ENCODE measurements at regions not wholly inside any gene's neighbourhood (a gene's known extent, or its start where the extent isn't known, plus 50 kb on each side); places are given as distances from the start of the nearest gene placed in this dataset.

DNA sequence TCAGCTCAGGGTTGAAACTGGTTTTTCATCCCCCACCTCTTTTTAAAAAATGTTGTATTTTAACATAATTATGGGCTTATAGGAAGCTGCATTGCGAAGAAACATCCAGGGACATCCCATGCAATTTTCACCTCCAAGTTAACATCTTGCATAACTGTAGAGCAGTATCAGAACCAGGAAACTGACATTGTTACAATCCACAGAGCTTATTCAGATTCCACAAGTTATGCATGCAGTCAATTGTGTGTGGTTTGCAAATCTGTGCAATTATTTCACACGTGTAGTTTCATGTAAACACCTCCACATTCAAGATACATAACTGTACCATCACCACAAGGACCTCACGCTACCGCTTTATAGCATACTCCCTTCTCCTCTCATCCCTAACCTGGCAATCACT, 97.5 kb upstream of the GATB start:
- TF ChIP-seq MXI1 (IDR thresholded peaks at IDR 0.05; ENCODE audit: low read depth, low read length) (no peak), CTCF (IDR thresholded peaks at IDR 0.05 in 2 of 3, conservative IDR thresholded peaks at IDR 0.05 in 1 of 3; ENCODE audit: control insufficient read depth in 2 of 3, extremely low read depth in 1 of 3, insufficient read depth in 1 of 3, low read depth in 3 of 3, low read length in 3 of 3) (no peak), CHD2 (IDR thresholded peaks at IDR 0.05; ENCODE audit: borderline replicate concordance, low read depth, low read length) (no peak), GABPA (IDR thresholded peaks at IDR 0.05; ENCODE audit: low read depth) (no peak), FOXM1 (IDR thresholded peaks at IDR 0.05; ENCODE audit: low read depth, low read length) (no peak), ZBED1 (IDR thresholded peaks at IDR 0.05; ENCODE audit: borderline replicate concordance) (no peak), BRCA1 (IDR thresholded peaks at IDR 0.05; ENCODE audit: low read depth, low read length) (no peak), STAT1 (conservative IDR thresholded peaks at IDR 0.05) (no peak), TCF7 (IDR thresholded peaks at IDR 0.05; ENCODE audit: borderline replicate concordance) (no peak), EP300 (IDR thresholded peaks at IDR 0.05; ENCODE audit: borderline replicate concordance in 1 of 2, control insufficient read depth in 1 of 2, low read depth in 2 of 2, low read length in 2 of 2) (no peak), SKIL (IDR thresholded peaks at IDR 0.05; ENCODE audit: low read depth, poor library complexity, severe bottlenecking) (no peak)
- TF ChIP-seq, protein P1, sequence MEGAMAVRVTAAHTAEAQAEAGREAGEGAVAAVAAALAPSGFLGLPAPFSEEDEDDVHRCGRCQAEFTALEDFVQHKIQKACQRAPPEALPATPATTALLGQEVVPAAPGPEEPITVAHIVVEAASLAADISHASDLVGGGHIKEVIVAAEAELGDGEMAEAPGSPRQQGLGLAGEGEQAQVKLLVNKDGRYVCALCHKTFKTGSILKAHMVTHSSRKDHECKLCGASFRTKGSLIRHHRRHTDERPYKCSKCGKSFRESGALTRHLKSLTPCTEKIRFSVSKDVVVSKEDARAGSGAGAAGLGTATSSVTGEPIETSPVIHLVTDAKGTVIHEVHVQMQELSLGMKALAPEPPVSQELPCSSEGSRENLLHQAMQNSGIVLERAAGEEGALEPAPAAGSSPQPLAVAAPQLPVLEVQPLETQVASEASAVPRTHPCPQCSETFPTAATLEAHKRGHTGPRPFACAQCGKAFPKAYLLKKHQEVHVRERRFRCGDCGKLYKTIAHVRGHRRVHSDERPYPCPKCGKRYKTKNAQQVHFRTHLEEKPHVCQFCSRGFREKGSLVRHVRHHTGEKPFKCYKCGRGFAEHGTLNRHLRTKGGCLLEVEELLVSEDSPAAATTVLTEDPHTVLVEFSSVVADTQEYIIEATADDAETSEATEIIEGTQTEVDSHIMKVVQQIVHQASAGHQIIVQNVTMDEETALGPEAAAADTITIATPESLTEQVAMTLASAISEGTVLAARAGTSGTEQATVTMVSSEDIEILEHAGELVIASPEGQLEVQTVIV (IDR thresholded peaks at IDR 0.05; ENCODE audit: borderline replicate concordance, partially characterized antibody), result no peak
- TF ChIP-seq, protein P2, sequence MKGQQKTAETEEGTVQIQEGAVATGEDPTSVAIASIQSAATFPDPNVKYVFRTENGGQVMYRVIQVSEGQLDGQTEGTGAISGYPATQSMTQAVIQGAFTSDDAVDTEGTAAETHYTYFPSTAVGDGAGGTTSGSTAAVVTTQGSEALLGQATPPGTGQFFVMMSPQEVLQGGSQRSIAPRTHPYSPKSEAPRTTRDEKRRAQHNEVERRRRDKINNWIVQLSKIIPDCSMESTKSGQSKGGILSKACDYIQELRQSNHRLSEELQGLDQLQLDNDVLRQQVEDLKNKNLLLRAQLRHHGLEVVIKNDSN (IDR thresholded peaks at IDR 0.05; ENCODE audit: borderline replicate concordance, extremely low read length, insufficient read depth, low read depth, low read length), result no peak

All from GM12878 (cell line).